HG03175 (cell line): ENCODE measurements at regions not wholly inside any gene's neighbourhood (a gene's known extent, or its start where the extent isn't known, plus 50 kb on each side); places are given as distances from the start of the nearest gene placed in this dataset.
"Not testable (repeated sequence)": the region's sequence is repeated elsewhere in the genome, so short reads cannot be mapped to it uniquely, and the experiment has no call there.

Experiments
- ATAC-seq: cut with Tn5 transposase; IDR thresholded peaks from one replicate; pipeline ENCODE4 v1.9.1; 2021; ENCODE audit warnings: mild to moderate bottlenecking, moderate library complexity; ENCODE audit not compliant: unreplicated experiment

DNA sequence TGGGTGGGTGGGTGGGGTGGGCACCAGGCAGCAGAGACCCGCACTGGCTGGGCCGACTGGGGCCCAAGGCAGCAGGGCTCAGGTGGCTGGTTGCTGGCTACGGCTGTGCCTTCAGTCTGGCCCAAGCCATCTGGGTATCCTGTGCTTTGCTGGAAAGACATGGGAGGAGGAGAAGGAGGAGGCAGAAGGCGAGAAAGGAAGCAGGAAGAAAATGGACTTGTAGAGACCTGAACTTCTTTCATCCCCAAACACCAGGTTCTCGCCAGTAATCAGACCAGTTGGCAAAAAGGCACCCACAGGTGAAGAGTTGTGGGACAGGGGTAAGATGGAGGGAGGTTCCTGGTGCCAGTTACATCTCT lies 78.8 kb downstream of the IGLL1 start:
- no peak for ATAC-seq

- no peak for ATAC-seq
Observed at GRCh38 chr22:23500508-23501260, 79.4 kb downstream of the IGLL1 start.

GRCh38 chr22:23499845-23500500 lies 80.1 kb downstream of the IGLL1 start:
- no peak for ATAC-seq

GRCh38 chr22:23498811-23499798 lies 81.0 kb downstream of the IGLL1 start:
- ATAC-seq: no peak

DNA sequence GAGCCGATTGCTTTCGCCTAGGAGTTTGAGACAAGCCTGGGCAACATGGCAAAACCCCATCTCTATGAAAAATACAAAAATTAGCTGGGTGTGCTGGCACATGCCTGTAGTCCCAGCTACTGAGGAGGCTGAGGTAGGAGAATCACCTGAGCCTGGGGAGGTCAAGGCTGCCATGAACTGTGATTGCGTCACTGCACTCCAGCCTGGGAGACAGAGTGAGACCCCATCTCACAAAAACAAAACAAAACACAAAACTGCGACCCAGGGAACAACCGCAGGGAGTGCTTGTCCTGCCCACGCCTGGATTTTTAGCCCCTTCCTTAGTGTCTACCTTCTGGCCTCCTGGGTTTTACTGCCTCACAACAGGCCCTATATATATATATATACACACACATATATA lies 82.2 kb downstream of the IGLL1 start:
- not testable (repeated sequence) for ATAC-seq

- no peak for ATAC-seq
Observed at GRCh38 chr22:23497016-23497885, 82.8 kb downstream of the IGLL1 start.

GRCh38 chr22:23496445-23496833 lies 83.7 kb downstream of the IGLL1 start:
- no peak for ATAC-seq

GRCh38 chr22:23495614-23496444 lies 84.3 kb downstream of the IGLL1 start:
- ATAC-seq: no peak

- no peak for ATAC-seq
Observed at GRCh38 chr22:23494930-23495266, 85.2 kb downstream of the IGLL1 start.

GRCh38 chr22:23485490-23485889 lies 94.6 kb downstream of the IGLL1 start:
- no peak for ATAC-seq

GRCh38 chr22:23484651-23485050 lies 95.4 kb downstream of the IGLL1 start:
- no peak for ATAC-seq

DNA sequence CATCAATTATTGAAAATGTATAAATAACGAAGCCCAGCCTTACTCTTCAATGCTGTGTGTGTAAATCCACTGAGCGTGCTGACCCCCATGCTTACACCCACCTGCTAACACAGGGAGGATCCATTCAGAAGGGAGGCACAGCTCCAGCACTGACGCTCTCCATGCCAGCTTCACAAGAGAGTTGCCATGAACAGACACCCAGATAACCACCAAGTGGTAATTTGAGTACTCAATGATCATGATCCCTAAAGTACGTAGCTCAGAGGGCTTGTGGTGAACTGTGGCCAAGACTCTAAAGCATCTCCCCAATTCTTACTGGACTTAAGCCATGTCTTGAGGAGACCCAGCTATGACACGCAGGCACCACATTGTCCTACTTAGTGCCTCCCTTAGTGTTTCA lies 98.7 kb downstream of the IGLL1 start:
- no peak for ATAC-seq

- no peak for ATAC-seq
Observed at GRCh38 chr22:23478175-23478574, 101.9 kb downstream of the IGLL1 start.

- not testable (repeated sequence) for ATAC-seq
Observed at GRCh38 chr22:23474531-23474930, 105.6 kb downstream of the IGLL1 start.

DNA sequence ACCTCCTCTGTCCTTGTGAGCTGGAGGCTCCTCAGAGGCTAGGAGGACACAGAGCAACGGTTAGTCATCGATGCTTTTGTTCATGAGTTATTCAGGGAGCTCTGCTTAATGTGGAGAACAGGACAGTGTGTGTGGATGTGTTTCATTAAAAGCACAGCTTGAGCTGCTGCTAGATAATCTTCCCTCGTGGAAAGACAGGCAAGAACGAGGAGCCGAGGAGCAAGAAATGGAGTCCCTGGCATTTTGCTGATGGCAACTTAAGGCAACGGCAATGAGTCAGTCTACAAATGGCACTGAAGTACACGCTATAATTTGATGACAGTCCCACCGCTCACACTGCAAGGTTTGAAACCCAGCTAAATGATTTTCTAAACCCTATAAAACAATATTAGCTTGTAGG lies 106.2 kb downstream of the IGLL1 start:
- no peak for ATAC-seq

DNA sequence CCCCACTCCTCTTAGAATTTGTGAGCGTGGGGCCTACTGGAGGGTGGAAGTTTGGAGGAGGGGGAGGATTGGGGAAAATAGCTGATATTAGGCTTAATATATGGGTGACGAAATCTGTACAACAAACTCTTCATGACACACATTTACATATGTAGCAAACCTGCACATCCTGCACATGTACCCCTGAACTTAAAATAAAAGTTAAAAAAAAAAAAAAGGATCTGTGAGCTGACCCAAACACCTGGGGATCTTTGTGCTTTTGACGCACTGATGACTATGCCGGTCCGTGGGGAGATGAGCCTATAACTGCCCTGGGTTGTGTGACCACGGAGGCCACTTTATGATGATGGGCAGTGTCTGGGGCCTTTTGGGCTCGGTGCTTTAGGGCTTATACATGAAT lies 107.7 kb downstream of the IGLL1 start:
- ATAC-seq: not testable (repeated sequence)

- ATAC-seq: no peak
Observed at GRCh38 chr22:23471698-23472097, 108.4 kb downstream of the IGLL1 start.

DNA sequence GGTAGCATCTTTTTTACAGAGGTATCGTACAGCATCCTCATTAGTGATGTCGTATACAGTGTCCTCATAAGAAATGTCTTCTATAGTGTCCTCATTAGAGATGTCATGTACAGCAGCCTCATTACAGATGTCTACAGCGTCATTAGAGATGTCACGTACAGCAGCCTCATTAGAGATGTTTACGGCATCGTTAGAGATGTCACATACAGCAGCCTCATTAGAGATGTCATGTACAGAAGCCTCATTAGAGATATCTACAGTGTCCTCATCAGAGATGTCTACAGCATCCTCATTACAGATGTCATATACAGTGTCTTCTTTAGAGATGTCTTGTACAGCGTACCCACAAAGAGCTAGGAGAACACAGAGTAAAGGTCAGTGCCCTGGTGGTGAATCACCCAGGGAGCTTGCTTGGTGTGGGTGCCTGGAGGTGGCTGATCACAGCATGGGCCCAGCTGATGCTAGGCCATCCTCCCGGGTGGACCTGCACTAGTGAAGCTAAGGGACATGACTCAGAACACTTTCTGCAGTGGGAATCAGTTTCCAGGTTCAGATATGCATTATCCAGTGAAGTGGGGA lies 109.2 kb downstream of the IGLL1 start:
- no peak for ATAC-seq

DNA sequence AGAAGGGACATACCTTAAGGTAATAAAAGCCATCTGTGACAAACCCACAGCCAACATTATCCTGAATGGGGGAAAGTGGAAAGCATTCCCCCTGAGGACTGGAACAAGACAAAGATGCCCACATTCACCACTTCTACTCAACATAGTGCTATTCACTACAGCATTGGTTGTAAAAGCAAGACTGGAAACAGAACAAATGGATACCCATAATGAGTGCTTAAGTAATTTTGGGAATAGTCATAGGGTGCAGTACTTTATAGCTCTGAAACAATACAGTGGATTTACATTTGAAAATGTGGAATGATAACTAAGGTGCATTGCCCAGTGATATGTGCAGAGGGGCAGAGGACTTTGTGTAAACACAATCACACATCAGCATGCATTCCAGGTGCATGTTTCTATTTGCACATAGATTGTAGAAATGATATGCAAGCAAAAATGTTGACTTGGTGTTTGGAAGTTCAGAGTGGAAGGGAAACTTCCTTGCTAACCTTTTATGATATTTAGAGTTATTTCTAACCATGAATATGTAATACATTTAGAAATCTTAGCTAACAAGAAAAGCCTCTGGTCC lies 112.3 kb downstream of the IGLL1 start:
- no peak for ATAC-seq
